Breast epithelium (tissue), 3 donors: ENCODE measurements at regions not wholly inside any gene's neighbourhood (a gene's known extent, or its start where the extent isn't known, plus 50 kb on each side); places are given as distances from the start of the nearest gene placed in this dataset.

Experiments
- CTCF ChIP-seq, 3 donors: fragments of 450-650 bp; IDR thresholded peaks; one replicate each; pipeline ENCODE4 v1.5.1; 2016 to 2017; ENCODE audit warnings: antibody characterized with exemption in 3 of 3, mild to moderate bottlenecking in 3 of 3, moderate library complexity in 3 of 3
- POLR2A ChIP-seq: fragments of 450-650 bp; IDR thresholded peaks from one replicate; pipeline ENCODE4 v1.6.1; 2016; ENCODE audit warnings: antibody characterized with exemption, mild to moderate bottlenecking, moderate library complexity

GRCh38 chr14:71753126-71753830, 179.0 kb upstream of the RGS6 start:
- TF ChIP-seq CTCF (IDR thresholded peaks at IDR 0.05) (peak; percentile 54 to 92 (median 92)), POLR2A (no peak)
